Hematopoietic multipotent progenitor cell treated with erythropoietin and hydrocortisone succinate and interleukin-3 and kit ligand, for 8 days (in vitro differentiated cells): ENCODE measurements at regions not wholly inside any gene's neighbourhood (a gene's known extent, or its start where the extent isn't known, plus 50 kb on each side); places are given as distances from the start of the nearest gene placed in this dataset.

Experiments used
- DNase-seq: peaks from one replicate; pipeline ENCODE4 v3.0.0-alpha.2; 2015

DNA sequence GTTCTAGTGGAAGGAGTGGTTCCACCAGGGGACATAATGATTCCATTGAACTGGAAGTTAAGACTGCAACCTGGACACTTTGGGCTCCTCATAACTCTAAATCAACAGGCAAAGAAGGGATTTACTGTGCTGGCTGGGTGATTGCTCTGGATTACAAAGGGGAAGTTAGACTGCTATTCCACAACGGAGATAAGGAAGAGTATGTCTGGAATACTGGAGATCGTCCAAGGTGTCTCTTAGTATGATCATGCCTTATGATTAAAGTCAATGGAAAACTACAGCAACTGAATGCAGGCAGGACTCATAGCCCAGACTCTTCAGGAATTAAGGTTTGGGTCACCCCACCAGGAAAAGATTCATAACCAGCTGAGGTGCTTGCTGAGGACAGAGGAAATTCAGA lies 310.6 kb upstream of the MGMT start:
- no peak for DNase-seq

DNA sequence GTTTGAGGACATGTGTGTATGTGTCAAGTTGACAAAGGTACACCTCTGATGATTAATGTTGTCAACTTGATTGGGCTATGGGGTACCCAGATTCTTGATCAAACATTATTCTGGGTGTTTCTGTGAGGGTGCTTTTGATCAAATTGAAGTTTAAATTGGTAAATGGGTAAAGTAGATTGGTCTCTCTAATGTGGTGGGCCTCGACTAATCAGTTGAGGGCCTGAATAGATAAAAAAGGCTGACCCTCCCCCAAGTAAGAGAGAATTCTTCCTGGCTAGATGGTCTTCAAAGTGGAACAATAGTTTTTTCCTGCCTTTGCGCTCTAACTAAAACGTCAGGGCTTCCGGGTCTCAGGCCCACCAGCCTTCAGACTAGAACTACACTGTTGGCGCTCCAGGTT lies 309.9 kb upstream of the MGMT start:
- DNase-seq = no peak

- no peak for DNase-seq
Observed at GRCh38 chr10:129161150-129161549, 305.9 kb upstream of the MGMT start.

- no peak for DNase-seq
Observed at GRCh38 chr10:129163531-129163930, 303.5 kb upstream of the MGMT start.

GRCh38 chr10:129165076-129165720 lies 301.8 kb upstream of the MGMT start:
- DNase-seq = no peak

DNA sequence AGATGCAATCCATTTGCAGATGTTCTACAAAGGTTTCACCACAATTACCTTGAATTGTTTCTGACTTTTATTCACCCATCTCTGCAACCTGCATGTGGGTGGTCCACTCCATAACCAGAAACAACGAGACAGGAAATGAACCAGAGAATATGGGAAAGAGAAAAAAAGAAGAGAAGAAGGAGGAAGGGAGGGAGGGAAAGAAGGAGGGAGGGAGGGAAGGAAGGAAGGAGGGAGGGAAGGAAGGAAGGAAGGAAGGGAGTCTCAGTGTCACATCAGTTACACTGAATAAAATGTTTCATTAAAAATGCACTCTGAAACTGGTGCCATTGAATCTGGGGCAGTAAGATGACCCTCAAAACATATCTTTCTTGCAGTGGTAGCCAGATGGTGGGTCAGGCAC lies 301.3 kb upstream of the MGMT start:
- no peak for DNase-seq

GRCh38 chr10:129168660-129169059 lies 298.4 kb upstream of the MGMT start:
- no peak for DNase-seq

DNA sequence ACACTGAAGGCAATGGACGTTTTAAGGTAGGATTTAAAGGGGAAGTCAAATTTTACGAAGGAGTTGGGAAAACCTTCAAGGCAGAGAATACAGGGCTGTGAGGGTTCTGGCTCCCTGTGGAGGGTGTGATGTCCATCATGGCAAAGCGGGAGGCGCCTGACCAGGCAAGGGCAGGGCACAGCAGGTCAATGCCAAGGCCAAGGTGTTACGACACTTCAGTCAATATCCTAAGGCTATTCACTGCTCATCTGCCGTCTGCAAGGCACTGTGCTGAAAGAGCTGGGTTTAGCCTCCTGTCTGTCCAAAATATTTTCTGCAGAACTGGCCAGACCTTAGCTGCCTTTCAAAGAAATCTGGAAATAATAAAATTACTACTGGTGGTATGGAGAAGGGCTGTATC lies 297.9 kb upstream of the MGMT start:
- no peak for DNase-seq

DNA sequence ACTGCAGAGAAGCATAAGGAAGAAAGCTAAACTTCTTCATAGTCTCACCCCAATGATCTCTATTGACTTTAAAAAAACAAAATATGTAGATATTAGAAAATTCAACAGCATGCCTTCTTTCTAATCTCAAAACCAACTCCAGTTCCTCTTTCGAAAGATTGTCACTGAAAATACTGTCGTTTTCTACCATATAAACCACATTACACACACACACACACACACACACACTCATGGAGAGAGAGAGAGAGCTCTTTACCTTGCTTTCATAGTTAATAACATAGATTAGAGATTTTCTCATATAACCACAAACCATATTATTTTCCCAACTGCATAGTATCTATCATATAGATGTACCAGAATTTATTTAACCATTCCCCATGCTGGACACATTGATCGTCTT lies 296.2 kb upstream of the MGMT start:
- no peak for DNase-seq

DNA sequence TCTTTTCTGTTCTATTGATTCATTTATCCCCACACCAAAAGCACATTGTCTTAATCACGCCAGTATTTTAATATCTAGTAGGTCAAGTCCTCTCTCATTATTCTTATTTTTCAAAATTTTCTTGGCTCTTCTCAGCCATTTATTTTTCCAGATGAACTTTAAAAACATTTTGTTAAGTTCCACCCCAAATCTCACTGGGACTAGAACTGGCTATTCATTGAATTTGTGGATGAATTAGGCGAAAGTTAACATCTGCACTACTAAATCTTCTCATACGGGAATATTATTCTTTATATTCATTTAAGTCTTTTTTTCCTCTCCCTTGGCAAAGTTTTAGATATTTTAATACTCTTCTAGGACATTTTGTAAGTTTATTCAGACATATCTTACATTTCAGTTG lies 295.2 kb upstream of the MGMT start:
- DNase-seq = no peak

DNA sequence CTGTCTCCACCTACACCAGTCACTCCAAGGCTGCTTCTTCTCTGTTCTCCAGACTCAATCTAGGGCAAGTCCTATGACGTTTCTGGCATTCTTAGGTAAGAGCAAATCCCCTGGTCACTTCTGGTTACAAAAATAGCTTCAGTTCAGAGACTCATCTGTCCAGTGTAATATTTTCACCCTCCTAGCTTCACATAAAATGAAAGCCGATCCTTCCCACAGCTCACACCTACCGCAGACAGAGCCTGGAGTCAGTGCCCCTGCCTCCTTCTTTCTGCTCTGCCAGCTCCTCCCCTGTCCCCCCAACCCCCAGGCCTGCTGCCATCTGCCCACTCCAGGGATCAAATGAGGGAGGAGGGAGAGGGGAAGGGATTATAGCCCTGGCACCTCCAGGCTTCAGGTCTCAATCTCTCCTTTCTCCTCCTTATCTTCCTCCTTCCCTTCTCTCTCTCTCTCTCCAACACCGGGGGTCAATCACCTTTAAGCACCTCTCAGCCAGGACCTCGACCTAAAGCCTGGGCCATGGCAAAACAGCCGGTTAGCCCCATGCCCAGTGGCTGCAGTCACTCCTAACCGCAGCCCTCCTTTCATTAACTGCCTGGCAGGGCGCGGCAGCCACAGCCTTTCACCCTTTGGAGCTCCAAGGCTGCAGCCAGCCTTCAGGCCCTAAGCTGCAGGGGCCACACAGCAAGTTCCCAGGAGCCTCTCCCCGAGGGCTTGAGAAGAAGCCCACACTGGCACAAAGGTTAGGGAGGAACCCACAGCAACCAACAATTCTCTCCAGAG lies 292.6 kb upstream of the MGMT start:
- no peak for DNase-seq

DNA sequence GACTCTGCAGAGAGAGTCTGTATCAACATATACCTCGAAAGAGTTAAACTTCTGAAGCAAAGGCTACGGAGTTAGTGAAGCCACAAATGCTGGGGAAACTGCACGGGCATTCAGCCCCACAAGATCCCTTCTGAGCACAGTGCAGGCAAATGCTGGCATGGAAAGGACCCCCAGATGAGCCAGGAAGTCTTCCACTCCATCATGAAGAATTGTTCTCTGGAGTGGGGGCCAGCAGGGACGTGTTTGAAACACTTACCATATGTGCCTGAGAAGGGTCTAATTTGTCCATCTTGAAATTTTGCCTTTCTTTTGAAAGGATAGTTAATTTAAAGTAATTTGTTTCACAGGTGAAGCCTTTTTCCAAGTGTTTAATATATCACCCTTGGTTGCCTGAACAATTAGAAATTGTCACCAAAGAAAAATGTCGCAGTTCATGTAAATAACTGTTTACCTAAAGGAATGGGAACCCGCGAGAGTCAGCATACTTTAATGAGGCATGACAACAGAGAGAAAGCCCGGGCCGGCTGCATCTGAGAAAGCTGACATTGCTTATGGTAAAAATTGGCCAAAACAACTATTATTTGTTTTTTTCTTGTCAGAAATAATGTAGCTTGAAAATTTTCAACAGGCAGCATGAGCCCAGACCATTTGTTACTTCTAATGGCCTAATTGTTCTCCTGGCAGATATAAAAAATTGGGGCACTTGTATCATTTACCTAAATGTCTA lies 287.6 kb upstream of the MGMT start:
- no peak for DNase-seq

GRCh38 chr10:129179972-129180678 lies 286.9 kb upstream of the MGMT start:
- DNase-seq = no peak

- DNase-seq = no peak
Observed at GRCh38 chr10:129184196-129184595, 282.8 kb upstream of the MGMT start.

GRCh38 chr10:129187331-129187730 lies 279.7 kb upstream of the MGMT start:
- DNase-seq = no peak

- no peak for DNase-seq
Observed at GRCh38 chr10:129191797-129192196, 275.2 kb upstream of the MGMT start.

DNA sequence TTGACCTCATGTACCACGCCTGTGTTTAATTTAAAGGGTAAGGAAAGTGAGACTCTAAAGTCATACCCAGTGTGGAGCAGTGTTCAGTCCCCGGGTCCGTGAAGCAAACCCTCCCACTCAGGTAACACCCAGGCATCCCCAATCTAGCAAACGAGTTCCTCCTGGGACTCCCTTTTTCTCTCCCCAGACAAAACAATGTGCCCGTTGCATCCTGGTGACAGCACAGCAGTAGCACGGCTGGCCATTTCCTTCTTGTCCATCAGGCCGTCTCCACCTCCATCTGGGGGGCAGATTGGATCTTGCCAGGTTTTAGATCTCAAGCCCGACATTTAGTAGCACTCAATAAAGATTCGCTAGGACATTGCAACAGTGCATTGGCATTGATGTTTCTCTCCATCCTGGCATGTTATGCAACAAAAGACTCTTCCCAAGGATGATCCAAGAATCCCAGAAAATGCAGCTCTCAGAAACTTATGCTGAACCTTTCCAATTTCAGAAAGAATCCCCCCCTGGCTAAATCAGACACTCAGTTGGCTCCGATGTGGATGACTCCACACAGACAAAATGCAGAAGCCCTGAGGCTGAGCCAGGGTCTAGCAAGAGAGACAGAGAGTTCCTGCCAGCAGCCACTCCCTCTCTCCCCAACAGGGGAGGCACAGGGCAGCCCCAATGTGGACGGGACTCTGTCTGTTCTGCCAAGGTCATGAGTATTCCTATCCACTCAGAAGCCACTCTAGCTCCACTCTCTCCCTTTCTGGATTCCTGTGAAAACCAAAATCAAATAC lies 274.5 kb upstream of the MGMT start:
- DNase-seq = no peak

DNA sequence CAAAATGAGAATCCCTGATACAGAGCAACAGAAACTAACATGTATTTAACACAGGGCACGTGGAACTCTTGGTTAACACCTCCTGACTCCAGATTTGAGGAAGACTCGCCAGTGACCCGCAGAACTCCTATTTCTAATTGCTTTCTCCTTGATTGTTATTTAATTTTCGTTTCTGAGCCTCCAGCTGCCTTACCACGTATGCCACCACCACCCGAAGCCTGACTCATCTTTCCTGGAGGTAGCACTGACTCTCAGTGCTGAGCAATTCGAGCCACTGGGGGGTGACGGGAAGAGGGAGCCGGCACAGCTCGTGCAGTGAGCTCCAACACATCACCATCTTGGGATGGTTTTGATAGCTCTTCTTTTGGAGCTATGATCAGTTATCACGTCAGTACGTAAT lies 273.9 kb upstream of the MGMT start:
- DNase-seq = no peak

DNA sequence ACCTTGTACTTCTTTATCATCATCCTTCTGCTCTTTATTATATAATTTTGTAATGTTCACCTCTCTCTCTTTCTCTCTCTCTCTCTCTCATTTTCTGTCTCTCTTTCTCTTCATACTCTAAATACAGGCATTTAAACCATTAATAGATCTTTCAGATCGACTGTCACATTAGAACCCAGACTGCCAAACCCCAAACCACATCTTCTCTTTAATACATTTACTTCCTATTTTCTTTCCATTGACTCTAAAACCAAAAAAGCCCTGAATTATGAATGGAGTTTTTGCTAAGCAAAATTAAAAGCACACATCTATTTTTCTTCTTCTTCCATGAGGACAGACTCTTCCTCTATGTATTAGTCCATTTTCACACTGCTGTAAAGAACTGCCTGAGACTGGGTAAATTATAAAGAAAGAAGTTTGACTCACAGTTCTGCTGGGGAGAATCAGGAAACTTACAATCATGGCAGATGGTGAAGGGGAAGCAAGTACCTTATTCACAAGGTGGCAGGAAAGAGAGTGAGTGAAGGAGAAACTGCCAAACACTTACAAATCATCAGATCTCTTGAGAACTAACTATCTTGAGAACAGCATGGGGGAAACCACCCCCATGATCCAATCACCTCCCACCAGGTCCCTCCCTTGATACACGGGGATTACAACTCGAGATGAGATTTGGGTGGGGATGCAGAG lies 272.7 kb upstream of the MGMT start:
- DNase-seq = no peak

DNA sequence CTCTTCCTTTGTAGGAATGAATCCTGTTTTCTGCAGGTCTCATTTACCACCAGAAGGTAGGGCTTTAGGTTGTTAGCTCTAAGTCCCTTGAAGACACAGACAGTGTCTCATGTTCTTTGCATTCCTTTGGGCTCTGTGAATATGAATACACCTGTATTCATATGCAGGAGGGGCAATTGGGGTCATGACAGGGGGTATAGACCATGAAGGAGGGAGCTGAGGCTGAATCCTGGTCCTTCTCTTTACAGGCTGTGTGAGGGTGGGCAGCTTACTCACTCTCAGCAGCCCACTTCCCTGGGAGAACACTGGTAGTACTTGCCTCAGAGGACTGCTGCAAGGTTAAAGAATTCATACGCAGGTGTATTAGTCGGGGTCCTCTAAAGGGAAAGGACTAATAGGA lies 267.2 kb upstream of the MGMT start:
- DNase-seq = no peak

DNA sequence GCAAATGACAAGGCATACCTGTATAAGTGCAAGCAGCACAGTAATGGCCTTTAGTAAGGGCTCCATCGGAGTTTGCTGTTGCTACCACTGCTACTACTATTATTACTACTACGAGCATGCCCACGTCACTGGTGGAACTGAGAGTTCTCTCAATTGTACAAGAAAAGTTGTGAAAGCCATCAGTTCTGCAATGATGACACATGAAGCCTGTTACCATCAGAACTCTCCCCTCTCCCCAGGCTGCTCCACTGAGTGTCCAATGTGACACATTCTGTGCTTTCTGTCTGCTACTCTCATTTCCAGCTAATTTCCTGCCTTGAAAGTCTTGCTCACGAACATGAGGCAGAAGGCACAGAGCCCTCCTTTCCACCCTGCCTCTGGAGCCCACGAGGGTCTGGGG lies 263.2 kb upstream of the MGMT start:
- no peak for DNase-seq

GRCh38 chr10:129207297-129207696 lies 259.7 kb upstream of the MGMT start:
- DNase-seq = no peak
